ENCODE measurements at regions not wholly inside any gene's neighbourhood (a gene's known extent, or its start where the extent isn't known, plus 50 kb on each side); places are given as distances from the start of the nearest gene placed in this dataset.

- no peaks in the 10 kb centered on the region for H3K9me3 ChIP-seq (ENCODE audit: control insufficient read depth, insufficient read depth, low read depth, low read length)
Measured at GRCh38 chr2:239600001-239600593, 199.3 kb upstream of the HDAC4 start.

GRCh38 chr2:239599299-239599698 lies 198.5 kb upstream of the HDAC4 start:
- ChIA-PET POLR2A (no interaction called here), CTCF (no interaction called here)
- no peaks in the 10 kb centered on the region for H3K36me3 ChIP-seq (ENCODE audit: control insufficient read depth in 2 of 2, insufficient read depth in 1 of 2, low read length in 2 of 2)
- no peaks in the 10 kb centered on the region for H3K4me1 ChIP-seq (ENCODE audit: control insufficient read depth, insufficient read depth, low read length)
- H3K9me3 ChIP-seq (ENCODE audit: control insufficient read depth, insufficient read depth, low read depth, low read length): no peaks in the 10 kb centered on the region
- H3K27ac ChIP-seq (ENCODE audit: extremely low read depth, low read depth, low read length): no peak overlapping the region
- no peak overlapping the region for H3K4me3 ChIP-seq (ENCODE audit: low read depth, low read length)
- TF ChIP-seq ZBTB20 (tag by site-specific recombination; IDR thresholded peaks at IDR 0.05): no peak

More at GRCh38 chr2:239600001-239600593, 199.3 kb upstream of the HDAC4 start:
- H3K36me3 ChIP-seq (ENCODE audit: control insufficient read depth in 2 of 2, insufficient read depth in 1 of 2, low read length in 2 of 2): no peaks in the 10 kb centered on the region
- CTCF ChIA-PET: no interaction called here
- no peak overlapping the region for H3K4me3 ChIP-seq (ENCODE audit: low read depth, low read length)
- H3K27ac ChIP-seq (ENCODE audit: extremely low read depth, low read depth, low read length): no peak overlapping the region
- POLR2A ChIA-PET: no interaction called here
- no peaks in the 10 kb centered on the region for H3K4me1 ChIP-seq (ENCODE audit: control insufficient read depth, insufficient read depth, low read length)
- TF ChIP-seq ZNF776 (tag by site-specific recombination; IDR thresholded peaks at IDR 0.05; ENCODE audit: borderline replicate concordance) (no peak), ZIC2 (tag by site-specific recombination; IDR thresholded peaks at IDR 0.05) (peak; percentile 34; the same call in 1 of the 2 replicates)

- POLR2A ChIA-PET: no interaction called here
- CTCF ChIA-PET: no interaction called here
- H3K9me3 ChIP-seq (ENCODE audit: control insufficient read depth, insufficient read depth, low read depth, low read length): no peaks in the 10 kb centered on the region
- H3K36me3 ChIP-seq (ENCODE audit: control insufficient read depth in 2 of 2, insufficient read depth in 1 of 2, low read length in 2 of 2): no peaks in the 10 kb centered on the region
- TF ChIP-seq ZBTB17 (tag by site-specific recombination; IDR thresholded peaks at IDR 0.05) (no peak), ZNF658 (tag by site-specific recombination; IDR thresholded peaks at IDR 0.05) (no peak), KLF17 (tag by site-specific recombination; IDR thresholded peaks at IDR 0.05) (no peak), GFI1B (tag by site-specific recombination; IDR thresholded peaks at IDR 0.05) (no peak), ZNF791 (tag by site-specific recombination; IDR thresholded peaks at IDR 0.05) (no peak), HOXA7 (CRISPR knock-in tag; IDR thresholded peaks at IDR 0.05; ENCODE audit: borderline replicate concordance) (no peak)
- H3K27ac ChIP-seq (ENCODE audit: extremely low read depth, low read depth, low read length): no peak overlapping the region
- H3K4me1 ChIP-seq (ENCODE audit: control insufficient read depth, insufficient read depth, low read length): no peaks in the 10 kb centered on the region
- H3K4me3 ChIP-seq (ENCODE audit: low read depth, low read length): no peak overlapping the region
Measured at GRCh38 chr2:239598732-239599090, 197.9 kb upstream of the HDAC4 start.

GRCh38 chr2:239598011-239598731 lies 197.4 kb upstream of the HDAC4 start:
- Histone ChIP-seq H3K27ac (ENCODE audit: extremely low read depth, low read depth, low read length) (no peak overlapping the region), H3K4me1 (ENCODE audit: control insufficient read depth, insufficient read depth, low read length) (no peaks in the 10 kb centered on the region), H3K4me3 (ENCODE audit: low read depth, low read length) (no peak overlapping the region), H3K36me3 (ENCODE audit: control insufficient read depth in 2 of 2, insufficient read depth in 1 of 2, low read length in 2 of 2) (no peaks in the 10 kb centered on the region), H3K9me3 (ENCODE audit: control insufficient read depth, insufficient read depth, low read depth, low read length) (no peaks in the 10 kb centered on the region)
- ChIA-PET POLR2A (no interaction called here), CTCF (no interaction called here)
- TF ChIP-seq ZNF155 (tag by site-specific recombination; IDR thresholded peaks at IDR 0.05): no peak
- TF ChIP-seq ZNF16 (tag by site-specific recombination; IDR thresholded peaks at IDR 0.05; ENCODE audit: low read depth): no peak
- TF ChIP-seq ZNF596 (tag by site-specific recombination; IDR thresholded peaks at IDR 0.05): no peak
- no peak for TF ChIP-seq YY2 (tag by site-specific recombination; IDR thresholded peaks at IDR 0.05)
- no peak for TF ChIP-seq ZBTB6 (tag by site-specific recombination; IDR thresholded peaks at IDR 0.05)
- TF ChIP-seq ZSCAN23 (tag by site-specific recombination; IDR thresholded peaks at IDR 0.05): no peak
- TF ChIP-seq ZNF660 (tag by site-specific recombination; IDR thresholded peaks at IDR 0.05): no peak
- TF ChIP-seq ZBTB49 (tag by site-specific recombination; IDR thresholded peaks at IDR 0.05; ENCODE audit: low read depth): no peak
- no peak for TF ChIP-seq HOXC10 (CRISPR knock-in tag; IDR thresholded peaks at IDR 0.05)
- no peak for TF ChIP-seq ZNF501 (tag by site-specific recombination; IDR thresholded peaks at IDR 0.05)
- TF ChIP-seq ZNF398 (tag by site-specific recombination; IDR thresholded peaks at IDR 0.05): no peak
- no peak for TF ChIP-seq ZSCAN18 (tag by site-specific recombination; IDR thresholded peaks at IDR 0.05)

All from HEK293 (cell line).